ENCODE measurements at regions not wholly inside any gene's neighbourhood (a gene's known extent, or its start where the extent isn't known, plus 50 kb on each side); places are given as distances from the start of the nearest gene placed in this dataset.

DNA sequence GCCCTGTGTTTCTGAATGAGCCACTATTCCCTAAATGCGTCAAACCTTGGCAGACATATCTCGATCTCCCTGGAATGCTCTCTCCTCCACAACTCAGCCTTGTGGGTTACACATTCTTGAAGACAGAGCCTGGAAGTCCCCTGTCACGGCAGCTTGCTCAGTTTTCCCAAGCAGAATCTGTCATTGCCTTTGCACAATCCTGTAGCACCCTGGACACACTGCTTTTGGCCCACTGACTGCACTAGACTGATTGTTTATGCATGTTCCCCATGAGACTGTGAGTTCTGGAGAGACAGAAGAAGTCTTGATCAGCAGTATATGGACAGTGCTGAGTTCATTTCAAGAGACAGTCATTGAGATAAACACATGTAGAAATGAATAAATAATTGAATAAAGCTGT, 406.7 kb downstream of the CD83 start:
- no peaks in the 10 kb centered on the region for H3K4me1 ChIP-seq (ENCODE audit: control insufficient read depth, insufficient read depth, low read length)
- no peak overlapping the region for H3K27ac ChIP-seq (ENCODE audit: insufficient read depth, low read depth, low read length, poor library complexity, severe bottlenecking)
- 78 to 79% methylated on average over 3 of the region's 3 CpGs for WGBS, 2 experiments
- no peak overlapping the region for H3K4me3 ChIP-seq (ENCODE audit: insufficient read depth, low read depth, low read length)
- H3K9me3 ChIP-seq (ENCODE audit: control insufficient read depth, low read length), result no peaks in the 10 kb centered on the region
- H3K27me3 ChIP-seq (ENCODE audit: control insufficient read depth, insufficient read depth, low read length, poor library complexity, severe bottlenecking), result no peaks in the 10 kb centered on the region
- H3K36me3 ChIP-seq (ENCODE audit: control insufficient read depth, insufficient read depth, low read length), result no peaks in the 10 kb centered on the region

DNA sequence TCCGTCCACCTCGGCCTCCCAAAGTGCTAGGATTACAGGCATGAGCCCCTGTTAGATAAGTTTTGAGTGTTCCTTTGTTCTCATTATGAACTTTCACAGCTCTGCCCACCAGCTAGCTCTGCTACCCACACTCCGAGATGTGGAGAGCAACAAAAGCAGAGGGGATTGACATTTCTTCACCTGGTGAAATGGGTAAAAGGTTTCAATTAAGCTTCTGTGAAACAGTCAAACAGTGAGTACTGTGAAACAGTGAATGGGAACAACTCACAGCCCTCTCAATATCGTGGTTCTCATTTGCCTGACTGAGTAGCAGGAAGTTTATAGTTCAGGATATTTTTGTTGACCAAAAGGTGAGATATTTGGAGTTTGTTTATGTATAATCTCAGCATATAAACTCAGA, 412.8 kb downstream of the CD83 start:
- Histone ChIP-seq H3K9me3 (ENCODE audit: control insufficient read depth, low read length) (no peaks in the 10 kb centered on the region), H3K4me1 (ENCODE audit: control insufficient read depth, insufficient read depth, low read length) (peaks cover 7% of the 10 kb centered on the region), H3K4me3 (ENCODE audit: insufficient read depth, low read depth, low read length) (no peak overlapping the region), H3K27me3 (ENCODE audit: control insufficient read depth, insufficient read depth, low read length, poor library complexity, severe bottlenecking) (no peaks in the 10 kb centered on the region), H3K27ac (ENCODE audit: insufficient read depth, low read depth, low read length, poor library complexity, severe bottlenecking) (no peak overlapping the region), H3K36me3 (ENCODE audit: control insufficient read depth, insufficient read depth, low read length) (no peaks in the 10 kb centered on the region)
- 86 to 89% methylated on average over 4 of the region's 4 CpGs for WGBS, 2 experiments

- Histone ChIP-seq H3K9me3 (ENCODE audit: control insufficient read depth, low read length) (no peaks in the 10 kb centered on the region), H3K27ac (ENCODE audit: insufficient read depth, low read depth, low read length, poor library complexity, severe bottlenecking) (no peak overlapping the region), H3K4me3 (ENCODE audit: insufficient read depth, low read depth, low read length) (no peak overlapping the region), H3K4me1 (ENCODE audit: control insufficient read depth, insufficient read depth, low read length) (peaks cover 7% of the 10 kb centered on the region), H3K36me3 (ENCODE audit: control insufficient read depth, insufficient read depth, low read length) (no peaks in the 10 kb centered on the region), H3K27me3 (ENCODE audit: control insufficient read depth, insufficient read depth, low read length, poor library complexity, severe bottlenecking) (no peaks in the 10 kb centered on the region)
- 84 to 87% methylated on average over 5 of the region's 5 CpGs for WGBS, 2 experiments
Observed at GRCh38 chr6:14533446-14533845, 415.9 kb downstream of the CD83 start.

DNA sequence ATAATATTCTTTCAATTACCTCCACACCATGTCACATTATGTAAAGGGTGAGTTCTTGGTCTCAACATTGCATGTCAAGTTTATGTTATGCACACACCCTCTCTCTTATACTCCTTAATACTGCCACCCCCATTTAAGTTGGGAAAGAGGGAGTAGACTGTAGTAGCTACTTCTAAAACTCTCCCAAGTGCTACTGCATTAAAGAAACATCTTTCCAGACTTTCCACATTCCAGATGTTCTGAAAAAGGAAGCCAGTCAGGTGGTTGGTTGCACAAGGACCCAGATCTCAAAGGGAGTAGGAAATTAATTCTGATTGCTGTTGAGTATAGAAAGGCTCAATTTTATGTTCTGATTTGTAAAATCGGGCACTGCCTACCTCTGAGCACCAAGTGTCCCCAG, 419.5 kb downstream of the CD83 start:
- Histone ChIP-seq H3K9me3 (ENCODE audit: control insufficient read depth, low read length) (no peaks in the 10 kb centered on the region), H3K36me3 (ENCODE audit: control insufficient read depth, insufficient read depth, low read length) (no peaks in the 10 kb centered on the region), H3K27ac (ENCODE audit: insufficient read depth, low read depth, low read length, poor library complexity, severe bottlenecking) (no peak overlapping the region), H3K4me1 (ENCODE audit: control insufficient read depth, insufficient read depth, low read length) (peaks cover 13% of the 10 kb centered on the region), H3K4me3 (ENCODE audit: insufficient read depth, low read depth, low read length) (no peak overlapping the region), H3K27me3 (ENCODE audit: control insufficient read depth, insufficient read depth, low read length, poor library complexity, severe bottlenecking) (no peaks in the 10 kb centered on the region)
- WGBS, 2 experiments, result 97 to 100% methylated on average over 1 of the region's 1 CpG

DNA sequence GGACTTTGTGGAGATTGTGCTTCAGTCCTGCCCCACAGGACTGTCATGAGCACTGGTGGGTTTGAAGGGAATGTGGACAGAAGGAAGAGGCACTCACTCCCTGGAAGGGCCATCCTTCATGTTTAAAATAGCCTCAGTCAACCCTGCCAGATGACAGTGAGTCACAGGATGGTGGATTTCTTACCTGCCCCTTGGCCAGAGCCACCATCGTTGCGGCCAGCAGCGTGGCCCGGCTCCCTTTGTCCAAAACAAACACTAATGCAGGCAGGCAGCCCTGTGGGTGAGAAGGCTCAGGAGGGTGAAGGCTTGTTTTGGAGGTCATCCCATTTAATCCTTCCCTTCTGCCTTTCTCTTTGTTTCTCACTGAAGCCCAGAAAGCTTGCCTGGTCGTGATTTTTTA, 422.7 kb downstream of the CD83 start:
- WGBS, 2 experiments, result 58 to 65% methylated on average over 5 of the region's 5 CpGs

GRCh38 chr6:14540810-14541540, 423.4 kb downstream of the CD83 start:
- 37 to 39% methylated on average over 11 of the region's 11 CpGs for WGBS, 2 experiments
- Histone ChIP-seq H3K4me3 (ENCODE audit: insufficient read depth, low read depth, low read length) (no peak overlapping the region), H3K27ac (ENCODE audit: insufficient read depth, low read depth, low read length, poor library complexity, severe bottlenecking) (no peak overlapping the region), H3K4me1 (ENCODE audit: control insufficient read depth, insufficient read depth, low read length) (peaks cover 6% of the 10 kb centered on the region), H3K9me3 (ENCODE audit: control insufficient read depth, low read length) (no peaks in the 10 kb centered on the region), H3K27me3 (ENCODE audit: control insufficient read depth, insufficient read depth, low read length, poor library complexity, severe bottlenecking) (no peaks in the 10 kb centered on the region), H3K36me3 (ENCODE audit: control insufficient read depth, insufficient read depth, low read length) (no peaks in the 10 kb centered on the region)

More for the DNA sequence above, 422.7 kb downstream of the CD83 start:
- Histone ChIP-seq H3K9me3 (ENCODE audit: control insufficient read depth, low read length) (no peaks in the 10 kb centered on the region), H3K27ac (ENCODE audit: insufficient read depth, low read depth, low read length, poor library complexity, severe bottlenecking) (no peak overlapping the region), H3K4me1 (ENCODE audit: control insufficient read depth, insufficient read depth, low read length) (peaks cover 6% of the 10 kb centered on the region), H3K36me3 (ENCODE audit: control insufficient read depth, insufficient read depth, low read length) (no peaks in the 10 kb centered on the region), H3K27me3 (ENCODE audit: control insufficient read depth, insufficient read depth, low read length, poor library complexity, severe bottlenecking) (no peaks in the 10 kb centered on the region), H3K4me3 (ENCODE audit: insufficient read depth, low read depth, low read length) (no peak overlapping the region)

GRCh38 chr6:14542670-14543366, 425.2 kb downstream of the CD83 start:
- Histone ChIP-seq H3K27ac (ENCODE audit: insufficient read depth, low read depth, low read length, poor library complexity, severe bottlenecking) (no peak overlapping the region), H3K36me3 (ENCODE audit: control insufficient read depth, insufficient read depth, low read length) (no peaks in the 10 kb centered on the region), H3K27me3 (ENCODE audit: control insufficient read depth, insufficient read depth, low read length, poor library complexity, severe bottlenecking) (no peaks in the 10 kb centered on the region), H3K4me1 (ENCODE audit: control insufficient read depth, insufficient read depth, low read length) (peaks cover 6% of the 10 kb centered on the region), H3K4me3 (ENCODE audit: insufficient read depth, low read depth, low read length) (no peak overlapping the region), H3K9me3 (ENCODE audit: control insufficient read depth, low read length) (no peaks in the 10 kb centered on the region)
- WGBS, 2 experiments, result 91 to 94% methylated on average over 10 of the region's 10 CpGs

DNA sequence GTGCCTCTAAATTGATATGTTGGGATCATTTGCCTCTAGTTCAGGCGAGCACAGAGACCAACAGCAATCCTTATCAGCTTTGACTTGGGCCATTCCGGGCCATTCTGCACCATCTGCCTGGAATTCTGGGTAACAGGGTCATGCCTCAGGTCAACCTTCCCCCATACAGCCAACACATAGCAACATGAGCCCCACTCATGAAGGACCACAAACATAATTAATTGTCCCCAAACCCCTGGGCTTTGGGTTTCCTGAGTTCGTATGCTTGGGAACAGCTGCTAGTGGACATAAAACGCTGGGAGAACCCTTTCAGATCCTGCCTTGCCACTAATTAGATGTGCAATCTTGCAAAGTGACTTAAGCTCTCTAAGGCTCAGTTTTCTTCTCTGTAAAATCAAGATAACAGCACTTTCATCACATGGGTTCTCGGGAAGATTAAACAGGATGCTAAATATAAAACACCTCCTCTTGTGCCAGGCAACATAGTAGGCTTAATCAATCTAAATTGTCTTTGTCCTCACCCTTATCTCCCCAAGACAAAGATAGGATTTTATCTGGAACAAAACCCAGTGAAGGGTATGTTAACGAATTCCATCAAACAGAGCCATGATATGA, 426.5 kb downstream of the CD83 start:
- Histone ChIP-seq H3K27ac (ENCODE audit: insufficient read depth, low read depth, low read length, poor library complexity, severe bottlenecking) (no peak overlapping the region), H3K36me3 (ENCODE audit: control insufficient read depth, insufficient read depth, low read length) (no peaks in the 10 kb centered on the region), H3K4me1 (ENCODE audit: control insufficient read depth, insufficient read depth, low read length) (peaks cover 8% of the 10 kb centered on the region), H3K9me3 (ENCODE audit: control insufficient read depth, low read length) (no peaks in the 10 kb centered on the region), H3K27me3 (ENCODE audit: control insufficient read depth, insufficient read depth, low read length, poor library complexity, severe bottlenecking) (no peaks in the 10 kb centered on the region), H3K4me3 (ENCODE audit: insufficient read depth, low read depth, low read length) (no peak overlapping the region)
- 86% methylated on average over 6 of the region's 6 CpGs for WGBS, 2 experiments

GRCh38 chr6:14544666-14545065, 427.1 kb downstream of the CD83 start:
- 91 to 93% methylated on average over 3 of the region's 3 CpGs for WGBS, 2 experiments
- H3K4me3 ChIP-seq (ENCODE audit: insufficient read depth, low read depth, low read length), result no peak overlapping the region
- H3K36me3 ChIP-seq (ENCODE audit: control insufficient read depth, insufficient read depth, low read length), result no peaks in the 10 kb centered on the region
- no peak overlapping the region for H3K27ac ChIP-seq (ENCODE audit: insufficient read depth, low read depth, low read length, poor library complexity, severe bottlenecking)
- no peaks in the 10 kb centered on the region for H3K9me3 ChIP-seq (ENCODE audit: control insufficient read depth, low read length)
- peaks cover 14% of the 10 kb centered on the region for H3K4me1 ChIP-seq (ENCODE audit: control insufficient read depth, insufficient read depth, low read length)
- no peaks in the 10 kb centered on the region for H3K27me3 ChIP-seq (ENCODE audit: control insufficient read depth, insufficient read depth, low read length, poor library complexity, severe bottlenecking)

- Histone ChIP-seq H3K4me3 (ENCODE audit: insufficient read depth, low read depth, low read length) (no peak overlapping the region), H3K36me3 (ENCODE audit: control insufficient read depth, insufficient read depth, low read length) (no peaks in the 10 kb centered on the region), H3K27ac (ENCODE audit: insufficient read depth, low read depth, low read length, poor library complexity, severe bottlenecking) (no peak overlapping the region), H3K27me3 (ENCODE audit: control insufficient read depth, insufficient read depth, low read length, poor library complexity, severe bottlenecking) (no peaks in the 10 kb centered on the region), H3K4me1 (ENCODE audit: control insufficient read depth, insufficient read depth, low read length) (peaks cover 14% of the 10 kb centered on the region), H3K9me3 (ENCODE audit: control insufficient read depth, low read length) (no peaks in the 10 kb centered on the region)
- 92 to 97% methylated on average over 1 to 2 of the region's 2 CpGs for WGBS, 2 experiments
Observed at GRCh38 chr6:14545496-14545895, 427.9 kb downstream of the CD83 start.
